ENCODE measurements at regions not wholly inside any gene's neighbourhood (a gene's known extent, or its start where the extent isn't known, plus 50 kb on each side); places are given as distances from the start of the nearest gene placed in this dataset.

DNA sequence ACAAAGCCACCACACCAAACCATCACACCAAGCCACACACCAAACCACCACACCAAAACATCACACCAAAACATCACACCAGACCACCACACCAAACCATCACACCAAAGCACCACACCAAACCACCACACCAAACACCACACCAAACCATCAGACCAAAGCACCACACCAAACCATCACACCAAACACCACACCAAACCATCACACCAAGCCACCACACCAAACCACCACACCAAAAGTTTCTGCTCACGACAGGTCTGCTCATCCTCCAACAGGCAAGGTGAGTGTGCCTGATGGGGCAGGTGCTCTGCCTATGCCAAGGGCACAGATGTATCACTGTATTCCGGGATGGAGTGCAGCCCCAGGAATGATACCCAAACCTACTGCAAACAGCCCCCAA lies 87.9 kb upstream of the FSTL4 start:
- TF ChIP-seq, protein P1, sequence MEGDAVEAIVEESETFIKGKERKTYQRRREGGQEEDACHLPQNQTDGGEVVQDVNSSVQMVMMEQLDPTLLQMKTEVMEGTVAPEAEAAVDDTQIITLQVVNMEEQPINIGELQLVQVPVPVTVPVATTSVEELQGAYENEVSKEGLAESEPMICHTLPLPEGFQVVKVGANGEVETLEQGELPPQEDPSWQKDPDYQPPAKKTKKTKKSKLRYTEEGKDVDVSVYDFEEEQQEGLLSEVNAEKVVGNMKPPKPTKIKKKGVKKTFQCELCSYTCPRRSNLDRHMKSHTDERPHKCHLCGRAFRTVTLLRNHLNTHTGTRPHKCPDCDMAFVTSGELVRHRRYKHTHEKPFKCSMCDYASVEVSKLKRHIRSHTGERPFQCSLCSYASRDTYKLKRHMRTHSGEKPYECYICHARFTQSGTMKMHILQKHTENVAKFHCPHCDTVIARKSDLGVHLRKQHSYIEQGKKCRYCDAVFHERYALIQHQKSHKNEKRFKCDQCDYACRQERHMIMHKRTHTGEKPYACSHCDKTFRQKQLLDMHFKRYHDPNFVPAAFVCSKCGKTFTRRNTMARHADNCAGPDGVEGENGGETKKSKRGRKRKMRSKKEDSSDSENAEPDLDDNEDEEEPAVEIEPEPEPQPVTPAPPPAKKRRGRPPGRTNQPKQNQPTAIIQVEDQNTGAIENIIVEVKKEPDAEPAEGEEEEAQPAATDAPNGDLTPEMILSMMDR (conservative IDR thresholded peaks at IDR 0.05), result no peak
- no peak for TF ChIP-seq ZFX (IDR thresholded peaks at IDR 0.05)
